Lower leg skin (tissue), 4 donors: ENCODE measurements at regions not wholly inside any gene's neighbourhood (a gene's known extent, or its start where the extent isn't known, plus 50 kb on each side); places are given as distances from the start of the nearest gene placed in this dataset.

Source experiments
- DNase-seq, 2 donors: peaks; one replicate each; pipeline ENCODE4 v3.0.0-alpha.2; 2019; ENCODE audit warnings: low spot score in 2 of 2
- H3K4me3 ChIP-seq: fragments of 200-600 bp; sonication (generic); 2 replicates; pipeline ENCODE4 v1.5.1; 2017; ENCODE audit warnings: mild to moderate bottlenecking, low read depth; ENCODE audit not compliant: poor library complexity, severe bottlenecking
- POLR2A ChIP-seq, 2 donors: fragments of 450-650 bp; IDR thresholded peaks; one replicate each; pipeline ENCODE4 v1.6.1; 2016 to 2017; ENCODE audit warnings: antibody characterized with exemption in 2 of 2, mild to moderate bottlenecking in 1 of 2, moderate library complexity in 1 of 2
- WGBS, 2 donors: methylation state at CpG; one replicate each; pipeline ENCODE4 v1.1.5; 2018; 5-methylcytosine and 5-hydroxymethylcytosine counted together
- intact Hi-C: fragments of 100-400 bp; cut with DNase I; formaldehyde crosslinking; loops from one replicate; pipeline ENCODE4 v1.15.0; 2023; ENCODE audit warnings: low total_unique reads
- TF ChIP-seq, protein P1 (sequence below), 3 donors: fragments of 450-650 bp; IDR thresholded peaks; one replicate each; pipeline ENCODE4 v1.5.1; 2016; ENCODE audit warnings: antibody characterized with exemption in 3 of 3, mild to moderate bottlenecking in 3 of 3, moderate library complexity in 2 of 3

DNA sequence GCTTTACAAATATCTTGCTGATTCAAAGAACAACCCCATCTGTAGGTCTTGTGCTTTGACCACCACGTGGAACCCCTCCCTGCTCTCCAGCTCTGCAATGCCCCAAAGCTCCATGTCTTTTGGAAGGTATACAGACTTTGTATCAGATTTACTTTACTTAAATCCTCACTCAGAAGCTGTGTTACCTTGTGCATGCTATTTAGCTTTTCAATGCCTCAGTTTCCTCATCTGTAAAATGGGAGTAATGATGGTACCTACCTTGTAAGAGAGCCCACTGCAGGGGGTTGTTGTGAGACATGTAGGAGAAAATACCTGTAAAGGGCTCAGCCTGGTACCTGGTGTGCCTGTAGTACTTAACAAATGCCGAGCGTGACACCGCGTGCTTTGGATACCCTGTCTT is 200.2 kb upstream of the CHD6 start:
- no peak for TF ChIP-seq POLR2A (IDR thresholded peaks at IDR 0.05)
- TF ChIP-seq, protein P1, sequence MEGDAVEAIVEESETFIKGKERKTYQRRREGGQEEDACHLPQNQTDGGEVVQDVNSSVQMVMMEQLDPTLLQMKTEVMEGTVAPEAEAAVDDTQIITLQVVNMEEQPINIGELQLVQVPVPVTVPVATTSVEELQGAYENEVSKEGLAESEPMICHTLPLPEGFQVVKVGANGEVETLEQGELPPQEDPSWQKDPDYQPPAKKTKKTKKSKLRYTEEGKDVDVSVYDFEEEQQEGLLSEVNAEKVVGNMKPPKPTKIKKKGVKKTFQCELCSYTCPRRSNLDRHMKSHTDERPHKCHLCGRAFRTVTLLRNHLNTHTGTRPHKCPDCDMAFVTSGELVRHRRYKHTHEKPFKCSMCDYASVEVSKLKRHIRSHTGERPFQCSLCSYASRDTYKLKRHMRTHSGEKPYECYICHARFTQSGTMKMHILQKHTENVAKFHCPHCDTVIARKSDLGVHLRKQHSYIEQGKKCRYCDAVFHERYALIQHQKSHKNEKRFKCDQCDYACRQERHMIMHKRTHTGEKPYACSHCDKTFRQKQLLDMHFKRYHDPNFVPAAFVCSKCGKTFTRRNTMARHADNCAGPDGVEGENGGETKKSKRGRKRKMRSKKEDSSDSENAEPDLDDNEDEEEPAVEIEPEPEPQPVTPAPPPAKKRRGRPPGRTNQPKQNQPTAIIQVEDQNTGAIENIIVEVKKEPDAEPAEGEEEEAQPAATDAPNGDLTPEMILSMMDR (IDR thresholded peaks at IDR 0.05), result no peak
- WGBS, 2 donors, result 83 to 93% methylated on average over 5 of the region's 5 CpGs
- intact Hi-C loops, result no loop called here
- no peak overlapping the region for H3K4me3 ChIP-seq
- DNase-seq, result no peak

DNA sequence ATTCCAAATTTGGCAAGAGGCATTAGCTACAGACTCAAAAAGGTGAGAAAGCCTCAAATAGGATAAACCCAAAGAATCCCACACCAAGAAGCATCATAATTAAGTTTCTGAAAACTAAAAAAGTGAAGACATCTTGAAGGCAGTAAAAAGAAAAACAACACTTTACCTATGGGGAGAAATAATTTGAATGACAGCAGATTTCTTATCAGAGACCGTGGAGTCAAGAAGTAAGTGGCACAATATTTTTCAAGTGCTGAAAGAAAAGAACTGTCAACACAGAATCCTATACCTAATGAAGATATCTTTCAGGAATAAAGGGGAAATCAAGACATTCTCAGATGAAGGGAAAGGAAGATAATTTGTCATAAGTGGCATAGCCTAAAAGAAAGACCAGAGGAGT is 193.3 kb upstream of the CHD6 start:
- TF ChIP-seq, protein P1 (IDR thresholded peaks at IDR 0.05), result no peak
- TF ChIP-seq POLR2A (IDR thresholded peaks at IDR 0.05), result no peak
- 80 to 89% methylated on average over 1 of the region's 1 CpG for WGBS, 2 donors
- DNase-seq, result no peak
- intact Hi-C loops, result no loop called here
- no peak overlapping the region for H3K4me3 ChIP-seq

DNA sequence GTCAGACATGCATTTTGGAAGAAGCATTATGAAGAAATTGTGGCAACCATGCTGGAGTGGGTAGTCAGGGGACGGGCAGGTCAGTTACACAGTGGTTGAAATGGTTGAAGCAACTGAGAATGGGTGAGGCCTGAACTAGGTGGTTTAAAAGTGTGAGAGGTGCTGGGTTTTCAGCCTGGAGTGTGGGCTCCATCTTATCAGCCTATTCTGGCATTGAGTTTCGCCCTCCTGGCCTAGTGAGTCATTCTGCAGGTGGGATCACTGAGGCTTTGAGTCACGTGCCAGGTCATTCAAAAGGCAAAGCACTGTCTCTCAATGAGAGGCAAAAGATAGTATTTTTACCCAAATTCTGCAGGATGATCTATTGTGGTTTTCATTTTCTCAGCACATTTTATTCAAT is 181.9 kb upstream of the CHD6 start:
- H3K4me3 ChIP-seq, result no peak overlapping the region
- 67 to 76% methylated on average over 3 of the region's 3 CpGs for WGBS, 2 donors
- intact Hi-C loops, result no loop called here
- no peak for TF ChIP-seq POLR2A (IDR thresholded peaks at IDR 0.05)
- TF ChIP-seq, protein P1 (IDR thresholded peaks at IDR 0.05), result no peak
- DNase-seq, result no peak

DNA sequence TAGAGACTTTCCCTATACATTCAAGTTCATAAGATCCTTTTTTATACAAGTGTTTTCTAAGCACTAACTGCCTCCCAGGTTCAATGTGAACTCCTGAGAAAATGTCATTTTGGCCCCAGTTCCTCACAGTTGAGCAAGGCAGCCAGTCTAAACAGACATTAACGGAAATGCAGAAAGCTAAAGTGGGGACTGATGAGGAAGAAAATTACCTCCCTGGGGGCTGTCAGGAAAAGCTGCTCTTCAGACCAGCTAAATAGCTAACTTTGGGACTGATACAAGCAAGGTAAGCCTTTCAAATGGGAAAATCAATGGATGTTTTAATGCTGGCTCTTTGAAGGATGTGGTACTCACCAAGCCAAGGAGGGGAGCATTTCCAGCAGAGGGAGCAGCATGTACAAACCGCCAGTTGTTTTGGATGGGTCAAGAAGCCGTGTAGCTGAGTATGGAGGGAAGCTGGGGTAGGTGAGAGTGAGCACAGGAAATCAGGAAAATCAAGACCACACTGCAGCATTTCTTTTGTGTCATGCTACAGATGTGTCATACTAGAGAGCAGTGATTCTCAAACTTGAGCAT is 180.8 kb upstream of the CHD6 start:
- WGBS, 2 donors, result 53 to 57% methylated on average over 3 of the region's 3 CpGs
- no peak for DNase-seq
- intact Hi-C loops, result no loop called here
- H3K4me3 ChIP-seq, result no peak overlapping the region
- no peak for TF ChIP-seq POLR2A (IDR thresholded peaks at IDR 0.05)
- TF ChIP-seq, protein P1 (IDR thresholded peaks at IDR 0.05), result no peak

DNA sequence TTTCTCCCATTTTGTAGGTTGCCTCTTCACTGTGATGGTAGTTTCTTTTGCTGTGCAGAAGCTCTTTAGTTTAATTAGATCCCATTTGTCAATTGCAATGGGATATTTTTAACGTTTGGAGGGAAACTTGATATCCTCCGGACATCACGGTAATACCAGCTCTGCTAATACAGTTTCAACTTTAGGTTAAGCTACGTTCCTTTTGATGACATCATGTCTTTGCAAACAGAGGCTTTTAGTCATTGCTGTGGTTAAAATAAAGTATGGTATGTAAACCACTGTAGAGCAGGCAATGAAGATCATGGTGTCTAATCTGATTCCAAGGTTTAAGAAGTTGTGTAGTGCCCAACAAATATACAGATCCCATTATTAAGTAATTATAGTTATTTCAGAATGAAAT is 168.0 kb upstream of the CHD6 start:
- no peak for TF ChIP-seq POLR2A (IDR thresholded peaks at IDR 0.05)
- TF ChIP-seq, protein P1 (IDR thresholded peaks at IDR 0.05), result no peak
- H3K4me3 ChIP-seq, result no peak overlapping the region
- DNase-seq, result no peak
- intact Hi-C loops, result no loop called here
- WGBS, 2 donors, result 61 to 68% methylated on average over 4 of the region's 4 CpGs
